Medulla oblongata (tissue), 1 donor: ENCODE measurements at regions not wholly inside any gene's neighbourhood (a gene's known extent, or its start where the extent isn't known, plus 50 kb on each side); places are given as distances from the start of the nearest gene placed in this dataset.

Experiments used
- DNase-seq: peaks from one replicate; pipeline ENCODE4 v3.0.0-alpha.2; 2015; ENCODE audit errors: extremely low spot score

GRCh38 chr5:68479524-68479923, 264.0 kb downstream of the PIK3R1 start:
- DNase-seq = no peak

- DNase-seq = no peak
Measured at GRCh38 chr5:68480335-68480940, 264.9 kb downstream of the PIK3R1 start.

GRCh38 chr5:68482199-68482598, 266.6 kb downstream of the PIK3R1 start:
- DNase-seq = no peak

GRCh38 chr5:68484307-68485068, 268.9 kb downstream of the PIK3R1 start:
- no peak for DNase-seq

- no peak for DNase-seq
Measured at GRCh38 chr5:68489556-68489955, 274.0 kb downstream of the PIK3R1 start.

GRCh38 chr5:68490406-68490805, 274.9 kb downstream of the PIK3R1 start:
- no peak for DNase-seq

DNA sequence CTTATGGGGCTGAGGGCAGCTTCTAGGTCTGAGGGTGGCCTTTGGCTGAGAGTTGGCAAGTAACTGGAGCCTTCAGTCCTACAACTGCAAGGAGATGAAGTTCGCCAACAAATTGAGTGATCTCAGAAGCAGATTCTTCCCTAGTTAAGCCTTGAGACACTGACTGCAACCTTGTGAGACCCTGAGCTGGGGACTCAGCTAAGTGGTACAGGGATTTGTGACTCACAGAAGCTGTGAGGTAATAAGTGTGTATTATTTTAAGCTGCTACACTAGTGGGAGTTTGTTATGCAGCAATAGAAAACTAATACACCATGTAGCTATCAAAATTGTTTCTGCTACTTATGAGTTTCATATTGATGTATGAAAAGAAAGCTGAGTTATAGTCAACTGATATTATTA, 279.2 kb downstream of the PIK3R1 start:
- no peak for DNase-seq

- DNase-seq = no peak
Measured at GRCh38 chr5:68499987-68500386, 284.4 kb downstream of the PIK3R1 start.

GRCh38 chr5:68500813-68501212, 285.3 kb downstream of the PIK3R1 start:
- DNase-seq = peak; percentile 26

DNA sequence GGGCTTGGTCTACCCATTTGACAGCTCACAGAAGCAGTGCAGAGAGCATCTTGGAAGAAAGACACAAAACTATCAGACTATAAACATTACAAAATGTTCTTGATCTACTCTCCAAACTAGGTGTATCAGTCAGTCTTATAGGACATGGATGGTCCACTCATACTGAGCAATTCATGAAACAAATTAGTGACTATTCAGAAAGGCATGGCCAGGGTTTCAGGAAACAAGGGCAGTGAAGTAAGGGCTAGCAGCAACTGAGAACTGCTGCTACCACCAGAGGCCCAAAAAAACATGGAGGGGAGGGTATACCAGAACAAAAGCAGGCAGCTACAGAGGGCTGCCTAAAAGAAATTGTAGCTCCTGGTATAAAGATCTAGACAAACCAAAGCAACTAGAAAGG, 287.0 kb downstream of the PIK3R1 start:
- DNase-seq = no peak

DNA sequence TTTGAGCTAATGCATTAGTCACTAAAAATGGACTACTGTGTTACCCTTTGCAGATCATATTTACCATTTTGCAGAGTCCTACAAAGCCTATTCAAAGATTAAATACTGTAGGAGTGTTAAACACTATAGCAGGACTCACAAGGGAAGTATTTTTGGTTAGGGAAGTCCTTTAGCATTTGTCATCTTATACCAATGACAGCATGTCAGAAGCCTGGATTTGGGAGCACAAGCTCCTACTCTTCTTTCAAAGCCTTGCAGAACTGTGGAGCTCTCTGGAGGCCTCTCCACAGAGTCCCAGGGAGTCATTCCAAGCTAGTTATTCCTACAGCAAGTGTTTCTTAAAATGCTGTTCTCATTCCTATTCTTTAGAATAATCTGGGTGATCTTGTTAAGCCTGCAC, 288.8 kb downstream of the PIK3R1 start:
- no peak for DNase-seq

- DNase-seq = no peak
Measured at GRCh38 chr5:68505917-68506860, 290.6 kb downstream of the PIK3R1 start.

DNA sequence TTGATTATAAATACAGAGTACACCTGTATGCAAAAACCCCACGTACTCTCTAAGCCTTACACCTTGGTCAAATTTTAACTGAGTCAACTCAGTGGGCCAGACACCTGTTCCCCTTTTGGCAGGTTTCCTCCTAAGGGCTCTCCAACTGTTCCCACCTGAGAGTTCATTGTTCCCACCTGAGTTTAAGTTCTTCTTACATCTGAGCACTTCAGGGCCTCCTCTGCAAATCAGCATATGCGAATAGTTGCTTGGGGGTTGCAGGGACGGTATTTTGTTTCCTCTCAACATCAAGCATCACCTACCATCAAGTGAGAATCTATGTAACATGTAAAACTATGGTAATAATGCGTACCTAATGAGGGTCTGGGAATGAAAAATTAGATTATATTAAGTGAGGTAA, 300.0 kb downstream of the PIK3R1 start:
- DNase-seq = no peak

DNA sequence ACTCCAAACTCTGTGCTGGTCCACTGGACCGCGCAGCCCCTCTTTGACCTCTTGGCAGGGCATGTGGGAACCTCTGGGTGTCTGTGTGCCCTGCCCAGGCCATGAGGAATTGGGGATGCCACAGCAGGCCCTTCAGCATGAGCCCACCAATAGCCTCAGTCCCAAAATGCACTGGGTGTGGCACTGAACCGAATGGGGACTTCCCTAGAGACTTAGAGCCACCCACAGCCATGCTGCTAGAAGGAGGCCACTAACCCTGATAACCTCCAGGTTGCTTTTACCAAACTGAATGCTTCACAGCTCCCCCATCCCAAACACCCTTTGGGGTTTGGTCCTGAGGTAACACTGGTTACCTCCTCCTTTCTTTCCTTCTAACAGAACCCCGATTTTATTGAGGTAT, 302.7 kb downstream of the PIK3R1 start:
- DNase-seq = no peak

DNA sequence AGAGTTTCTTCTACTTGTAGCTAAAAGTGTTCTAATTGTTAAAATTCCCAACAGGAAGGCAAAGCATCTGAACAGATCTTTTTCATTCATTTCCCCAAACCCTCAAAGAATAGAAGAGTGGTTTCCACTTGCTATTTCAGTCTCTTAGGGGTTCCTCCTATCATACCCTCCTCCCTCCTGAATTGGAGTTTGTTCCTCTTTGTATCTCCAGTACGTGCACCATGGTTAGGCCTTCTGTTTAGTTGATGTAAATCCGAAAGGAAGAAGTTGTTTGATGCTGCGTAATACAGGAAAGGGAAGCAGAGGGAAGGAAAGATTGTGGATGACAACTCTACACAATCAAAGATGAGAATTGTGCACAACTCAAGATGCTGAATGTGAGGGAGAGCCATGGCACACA, 303.6 kb downstream of the PIK3R1 start:
- DNase-seq = peak; percentile 76

DNA sequence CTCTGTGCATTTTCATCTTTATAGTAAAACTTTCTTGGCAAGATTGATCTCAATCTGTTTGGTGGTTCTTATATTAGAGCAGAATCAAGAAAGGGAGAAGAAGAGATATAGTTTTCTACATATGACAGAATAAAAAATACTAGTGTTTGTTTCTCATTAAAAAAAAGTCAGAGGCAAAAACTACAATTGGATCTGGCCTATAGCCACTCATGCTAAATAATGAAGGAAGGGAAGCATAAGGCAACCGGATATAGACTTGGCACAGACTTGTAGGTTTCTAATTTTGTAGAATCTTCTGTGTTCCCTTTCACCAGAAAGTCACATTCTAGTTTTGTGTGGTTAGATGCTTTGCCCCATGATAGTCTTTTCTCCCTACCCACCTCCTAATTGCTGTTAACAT, 306.2 kb downstream of the PIK3R1 start:
- DNase-seq = peak; percentile 21

DNA sequence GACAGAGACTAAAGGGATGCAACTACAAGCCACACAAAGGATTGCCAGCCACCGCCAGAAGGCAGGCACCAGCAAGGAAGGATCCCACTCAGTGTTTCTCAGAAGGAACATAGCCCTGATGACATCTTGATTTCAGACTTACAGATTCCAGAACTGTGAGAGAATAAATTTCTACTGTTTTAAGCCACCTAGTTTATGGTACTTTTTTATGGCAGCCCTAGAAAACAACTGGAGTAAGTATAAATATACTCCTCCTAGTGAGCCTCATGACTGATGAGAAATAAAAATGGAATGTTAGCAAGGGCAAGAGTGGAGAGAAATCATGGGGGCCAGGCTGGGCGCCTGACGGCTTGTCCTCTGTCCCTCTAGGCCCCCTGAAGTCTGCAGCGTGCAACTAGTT, 307.3 kb downstream of the PIK3R1 start:
- no peak for DNase-seq

GRCh38 chr5:68528821-68529273, 313.3 kb downstream of the PIK3R1 start:
- DNase-seq = no peak

DNA sequence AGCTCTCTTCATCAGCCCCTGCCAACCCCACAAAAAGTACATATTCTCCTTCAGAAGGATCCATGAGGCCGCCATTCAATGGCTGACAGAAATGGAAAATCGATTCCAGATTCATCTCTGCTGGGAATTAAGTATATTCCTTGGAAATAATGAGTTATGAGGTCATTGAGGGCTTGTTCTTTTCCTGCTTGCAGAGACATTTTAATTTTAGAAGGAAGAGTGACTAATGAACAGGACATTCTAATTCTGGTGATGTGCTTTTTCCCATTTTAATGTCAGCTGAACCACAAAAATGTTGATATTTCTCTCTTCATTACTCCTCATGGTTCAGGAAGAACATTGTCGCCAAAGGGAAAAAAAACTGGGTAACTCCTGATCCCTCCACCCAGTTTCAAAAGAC, 314.0 kb downstream of the PIK3R1 start:
- DNase-seq = no peak

DNA sequence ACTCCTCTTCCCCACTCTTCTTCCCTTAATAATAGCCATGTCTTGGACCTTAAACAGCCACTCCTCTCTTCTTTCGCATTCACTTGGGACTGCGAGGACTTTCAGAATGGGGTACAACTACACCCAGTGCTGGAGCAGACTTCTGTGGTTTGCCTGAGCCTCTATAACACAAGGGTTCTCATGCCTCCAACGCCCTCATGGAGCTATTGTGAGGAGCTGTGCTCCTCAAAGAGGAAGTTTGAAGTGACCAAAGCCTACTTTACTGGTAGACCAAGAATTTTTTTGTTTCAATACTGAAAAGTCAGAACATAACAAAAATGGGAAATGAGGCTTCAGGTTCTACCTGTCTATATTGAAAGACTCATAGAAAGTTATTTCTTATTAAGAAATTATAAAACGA, 316.4 kb downstream of the PIK3R1 start:
- no peak for DNase-seq

- DNase-seq = peak; percentile 5
Measured at GRCh38 chr5:68533051-68533450, 317.5 kb downstream of the PIK3R1 start.

DNA sequence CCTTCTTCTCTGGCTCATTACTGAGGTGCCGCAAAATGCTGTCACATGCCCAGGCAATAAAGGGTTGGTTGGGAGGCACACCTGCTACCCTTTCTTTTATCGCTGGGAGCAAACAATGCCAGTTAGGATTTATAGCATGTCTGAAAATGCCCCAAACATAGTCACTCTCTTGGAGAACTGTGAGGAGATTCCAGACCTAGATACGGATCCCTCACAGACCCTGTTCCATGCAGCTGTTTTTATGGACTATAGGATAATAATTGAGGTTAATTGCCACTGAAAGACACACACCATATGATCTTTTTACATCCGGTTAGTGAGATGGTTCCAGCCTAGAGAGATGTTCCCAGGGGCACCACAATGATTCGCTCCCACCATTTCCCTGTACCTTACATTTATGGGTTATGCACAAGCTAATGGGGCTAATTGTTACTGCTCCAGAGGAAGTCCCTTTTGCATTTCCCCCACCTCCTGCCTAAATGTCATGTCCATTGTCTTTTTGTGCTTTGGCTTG, 318.1 kb downstream of the PIK3R1 start:
- DNase-seq = no peak
